CD4-positive, alpha-beta T cell (primary cell): ENCODE measurements at regions not wholly inside any gene's neighbourhood (a gene's known extent, or its start where the extent isn't known, plus 50 kb on each side); places are given as distances from the start of the nearest gene placed in this dataset.

Experiments used
- ATAC-seq: fragments of 200-7000 bp; cut with Tn5 transposase; one replicate; pipeline ENCODE4 v1.10.0; 2022; ENCODE audit warnings: mild to moderate bottlenecking; ENCODE audit not compliant: poor library complexity
- CTCF ChIA-PET: fragments of 350-600 bp; sonication (Branson Sonifier 250); formaldehyde crosslinking; loops from one replicate; lab custom pipeline; 2021; ENCODE audit warnings: antibody characterized with exemption, inconsistent platforms; lab: Charles Lee
- POLR2A ChIA-PET: fragments of 350-600 bp; sonication (Branson Sonifier 250); formaldehyde crosslinking; loops from one replicate; lab custom pipeline; 2021; ENCODE audit warnings: antibody characterized with exemption, inconsistent platforms; lab: Charles Lee
- DNase-seq, 14 experiments: peaks; one replicate each; pipeline ENCODE4 v3.0.0-alpha.2; 2013 to 2020; ENCODE audit warnings: mixed read lengths in 2 of 14
- H3K27ac ChIP-seq, 2 donors: one replicate each; pipeline versions ENCODE4 v1.5.1 to v1.7.0; 2013; ENCODE audit warnings: low read length in 2 of 2, low read depth in 1 of 2, mild to moderate bottlenecking in 1 of 2
- H3K27me3 ChIP-seq, 2 experiments: 1 replicate in 1 of 2; 2 replicates in 1 of 2; pipeline versions ENCODE4 v1.6.1 to v1.7.0; 2013; ENCODE audit warnings: low read length in 2 of 2, control low read depth in 1 of 2, mild to moderate bottlenecking in 1 of 2, moderate library complexity in 1 of 2; ENCODE audit not compliant: insufficient read depth in 2 of 2, control insufficient read depth in 1 of 2
- H3K36me3 ChIP-seq: one replicate; pipeline ENCODE4 v1.6.1; 2013; ENCODE audit warnings: low read length, control low read depth; ENCODE audit not compliant: insufficient read depth
- H3K4me1 ChIP-seq: one replicate; pipeline ENCODE4 v1.6.1; 2013; ENCODE audit warnings: low read length, control low read depth; ENCODE audit not compliant: insufficient read depth
- H3K4me3 ChIP-seq: one replicate; pipeline ENCODE4 v1.5.1; 2013; ENCODE audit warnings: mild to moderate bottlenecking, low read length, moderate library complexity
- H3K9me3 ChIP-seq, 2 experiments: 1 replicate in 1 of 2; 2 replicates in 1 of 2; pipeline versions ENCODE4 v1.6.1 to v1.7.0; 2013; ENCODE audit warnings: low read length in 2 of 2, mild to moderate bottlenecking in 2 of 2, control low read depth in 1 of 2, moderate library complexity in 1 of 2; ENCODE audit not compliant: control insufficient read depth in 1 of 2, insufficient read depth in 1 of 2
- H3K27ac Mint-ChIP-seq: one replicate; pipeline ENCODE4 v1.8.0; 2020; ENCODE audit warnings: mixed read lengths
- H3K27me3 Mint-ChIP-seq: one replicate; pipeline ENCODE4 v1.8.0; 2021; ENCODE audit warnings: mixed read lengths
- H3K36me3 Mint-ChIP-seq: one replicate; pipeline ENCODE4 v1.8.0; 2021; ENCODE audit warnings: low read depth, mixed read lengths
- H3K4me1 Mint-ChIP-seq: one replicate; pipeline ENCODE4 v1.8.0; 2021; ENCODE audit warnings: low read depth, mixed read lengths
- H3K4me3 Mint-ChIP-seq: one replicate; pipeline ENCODE4 v1.8.0; 2020; ENCODE audit warnings: mild to moderate bottlenecking, mixed read lengths
- H3K9me3 Mint-ChIP-seq: one replicate; pipeline ENCODE4 v1.8.0; 2020; ENCODE audit warnings: mixed read lengths
- intact Hi-C, 2 experiments: fragments of 100-400 bp; cut with DNase I in 1 of 2; cut with micrococcal nuclease in 1 of 2; formaldehyde crosslinking; loops; one replicate each; pipeline versions ENCODE4 v1.15.1 to v1.9.0; 2023 to 2025; cut with DNase I, micrococcal nuclease
- TF ChIP-seq, protein P1 (sequence below): fragments of 200-600 bp; IDR thresholded peaks from one replicate; pipeline ENCODE4 v1.8.0; 2022; ENCODE audit warnings: antibody characterized with exemption, mild to moderate bottlenecking

DNA sequence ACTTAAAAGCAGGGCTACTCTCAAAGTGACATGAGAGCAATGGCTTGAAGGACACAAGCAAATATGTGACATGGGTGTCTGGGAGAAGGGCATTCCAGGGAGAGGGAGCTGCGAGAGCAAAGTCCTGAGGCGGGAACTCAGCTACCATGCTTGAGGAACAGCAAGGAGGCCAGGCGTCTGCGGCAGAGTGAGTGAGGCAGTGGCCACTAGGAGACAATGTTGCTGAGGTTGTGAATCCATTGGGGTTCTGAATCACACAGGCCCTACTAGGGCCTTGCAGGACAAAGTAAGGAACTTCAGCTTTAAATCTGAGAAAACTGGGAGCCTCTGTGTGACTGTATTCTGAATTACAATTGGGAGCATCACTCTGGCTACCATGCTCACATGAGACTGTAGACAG, 94.1 kb upstream of the PRICKLE2 start:
- Mint-ChIP-seq H3K4me3 (no peak overlapping the region), H3K4me1 (no peaks in the 10 kb centered on the region), H3K27me3 (peaks cover 3% of the 10 kb centered on the region), H3K36me3 (no peaks in the 10 kb centered on the region), H3K9me3 (no peaks in the 10 kb centered on the region), H3K27ac (no peak overlapping the region)
- Histone ChIP-seq H3K4me1 (no peaks in the 10 kb centered on the region), H3K9me3 (no peaks in the 10 kb centered on the region), H3K27ac (no peak overlapping the region), H3K4me3 (no peak overlapping the region), H3K36me3 (no peaks in the 10 kb centered on the region), H3K27me3 (no peaks in the 10 kb centered on the region)
- POLR2A ChIA-PET: no interaction called here
- no peak for ATAC-seq
- CTCF ChIA-PET: no interaction called here
- TF ChIP-seq, protein P1, sequence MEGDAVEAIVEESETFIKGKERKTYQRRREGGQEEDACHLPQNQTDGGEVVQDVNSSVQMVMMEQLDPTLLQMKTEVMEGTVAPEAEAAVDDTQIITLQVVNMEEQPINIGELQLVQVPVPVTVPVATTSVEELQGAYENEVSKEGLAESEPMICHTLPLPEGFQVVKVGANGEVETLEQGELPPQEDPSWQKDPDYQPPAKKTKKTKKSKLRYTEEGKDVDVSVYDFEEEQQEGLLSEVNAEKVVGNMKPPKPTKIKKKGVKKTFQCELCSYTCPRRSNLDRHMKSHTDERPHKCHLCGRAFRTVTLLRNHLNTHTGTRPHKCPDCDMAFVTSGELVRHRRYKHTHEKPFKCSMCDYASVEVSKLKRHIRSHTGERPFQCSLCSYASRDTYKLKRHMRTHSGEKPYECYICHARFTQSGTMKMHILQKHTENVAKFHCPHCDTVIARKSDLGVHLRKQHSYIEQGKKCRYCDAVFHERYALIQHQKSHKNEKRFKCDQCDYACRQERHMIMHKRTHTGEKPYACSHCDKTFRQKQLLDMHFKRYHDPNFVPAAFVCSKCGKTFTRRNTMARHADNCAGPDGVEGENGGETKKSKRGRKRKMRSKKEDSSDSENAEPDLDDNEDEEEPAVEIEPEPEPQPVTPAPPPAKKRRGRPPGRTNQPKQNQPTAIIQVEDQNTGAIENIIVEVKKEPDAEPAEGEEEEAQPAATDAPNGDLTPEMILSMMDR: no peak
- no peak for DNase-seq
- intact Hi-C loops: no loop called here

DNA sequence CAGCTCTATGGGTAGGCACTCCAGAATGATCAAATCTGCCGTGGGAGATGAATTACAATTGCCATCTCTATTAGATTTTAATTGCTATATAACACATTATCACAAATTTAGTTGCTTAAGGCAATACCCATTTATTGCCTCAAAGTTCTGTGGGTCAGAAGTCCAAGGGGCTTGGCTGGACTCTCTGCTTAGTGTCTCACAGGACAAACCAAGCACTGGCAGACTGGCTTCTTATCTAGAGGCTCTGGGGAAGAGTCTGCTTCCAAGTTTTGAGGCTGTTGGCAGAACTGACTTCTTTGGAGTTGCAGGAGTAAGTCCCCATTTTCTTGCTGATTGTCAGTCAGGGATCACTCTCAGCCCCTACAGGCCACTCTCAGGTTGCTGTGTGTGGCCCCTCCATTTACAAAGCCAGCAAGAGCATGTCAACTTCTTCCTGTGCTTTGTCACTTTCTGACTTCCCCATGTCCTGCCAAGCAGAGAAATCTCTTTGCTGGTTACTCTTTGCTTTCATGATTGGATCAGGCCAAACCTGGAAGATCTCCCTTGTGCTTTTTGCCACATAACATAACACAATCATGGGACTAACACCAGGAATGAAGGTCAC, 93.5 kb upstream of the PRICKLE2 start:
- POLR2A ChIA-PET: no interaction called here
- Histone ChIP-seq H3K27me3 (no peaks in the 10 kb centered on the region), H3K4me3 (no peak overlapping the region), H3K27ac (no peak overlapping the region), H3K36me3 (no peaks in the 10 kb centered on the region), H3K9me3 (no peaks in the 10 kb centered on the region), H3K4me1 (no peaks in the 10 kb centered on the region)
- intact Hi-C loops: no loop called here
- Mint-ChIP-seq H3K9me3 (no peaks in the 10 kb centered on the region), H3K27ac (no peak overlapping the region), H3K4me1 (no peaks in the 10 kb centered on the region), H3K4me3 (no peak overlapping the region), H3K36me3 (no peaks in the 10 kb centered on the region), H3K27me3 (peaks cover 3% of the 10 kb centered on the region)
- TF ChIP-seq, protein P1: no peak
- CTCF ChIA-PET: no interaction called here
- ATAC-seq: no peak
- no peak for DNase-seq

DNA sequence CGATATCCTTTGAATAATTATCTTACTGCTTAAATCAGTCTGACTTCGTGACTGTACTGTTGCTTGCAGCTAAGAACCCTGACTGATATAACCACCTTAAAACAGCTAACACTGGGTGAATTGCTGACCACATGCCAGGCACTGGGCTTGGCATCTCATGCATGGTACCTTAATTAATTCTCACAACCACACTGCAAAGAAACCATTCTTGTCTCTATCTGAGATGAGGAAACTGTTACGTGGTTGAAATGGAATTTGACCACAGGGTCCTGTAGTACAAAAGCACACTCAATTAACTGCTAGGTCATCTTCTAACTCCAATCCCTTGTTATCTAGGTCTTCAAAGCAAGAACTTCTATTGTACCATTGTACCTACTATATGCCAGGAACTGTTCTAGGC, 92.7 kb upstream of the PRICKLE2 start:
- no peaks in the 10 kb centered on the region for H3K4me1 ChIP-seq
- TF ChIP-seq, protein P1: no peak
- no peak overlapping the region for H3K4me3 ChIP-seq
- intact Hi-C loops: no loop called here
- POLR2A ChIA-PET: no interaction called here
- no peak for DNase-seq
- no peak overlapping the region for H3K27ac ChIP-seq
- CTCF ChIA-PET: no interaction called here
- H3K36me3 ChIP-seq: no peaks in the 10 kb centered on the region
- H3K27me3 ChIP-seq: no peaks in the 10 kb centered on the region
- no peak overlapping the region for H3K4me3 Mint-ChIP-seq
- peaks cover 3% of the 10 kb centered on the region for H3K27me3 Mint-ChIP-seq
- no peaks in the 10 kb centered on the region for H3K4me1 Mint-ChIP-seq
- H3K9me3 ChIP-seq: no peaks in the 10 kb centered on the region
- no peak for ATAC-seq
- H3K27ac Mint-ChIP-seq: no peak overlapping the region
- no peaks in the 10 kb centered on the region for H3K36me3 Mint-ChIP-seq
- no peaks in the 10 kb centered on the region for H3K9me3 Mint-ChIP-seq
